Esophagus muscularis mucosa (tissue), 4 donors: ENCODE measurements at regions not wholly inside any gene's neighbourhood (a gene's known extent, or its start where the extent isn't known, plus 50 kb on each side); places are given as distances from the start of the nearest gene placed in this dataset.

Source experiments
- DNase-seq: peaks from one replicate; pipeline ENCODE4 v3.0.0-alpha.2; 2017; ENCODE audit errors: extremely low spot score
- H3K27ac ChIP-seq, 4 donors: fragments of 200-600 bp; sonication (generic); replicated peaks in 1 of 4; 1 replicate in 3 of 4; 2 replicates in 1 of 4; pipeline ENCODE4 v1.5.1; 2016 to 2019; ENCODE audit warnings: mild to moderate bottlenecking in 1 of 4
- H3K27me3 ChIP-seq, 4 donors: fragments of 200-600 bp; sonication (generic); one replicate each; pipeline versions ENCODE4 v1.5.1 to v1.6.0; 2016 to 2019
- H3K36me3 ChIP-seq, 4 donors: fragments of 200-600 bp; sonication (generic); one replicate each; pipeline ENCODE4 v1.5.1; 2016 to 2019
- H3K4me1 ChIP-seq, 4 donors: fragments of 200-600 bp; sonication (generic); one replicate each; pipeline ENCODE4 v1.5.1; 2016 to 2019
- H3K4me3 ChIP-seq, 4 donors: fragments of 200-600 bp; sonication (generic); 1 replicate in 2 of 4; 2 replicates in 2 of 4; pipeline ENCODE4 v1.5.1; 2016 to 2019; ENCODE audit warnings: mild to moderate bottlenecking in 4 of 4, moderate library complexity in 1 of 4
- H3K9me3 ChIP-seq, 4 donors: fragments of 200-600 bp; sonication (generic); 1 replicate in 3 of 4; 2 replicates in 1 of 4; pipeline ENCODE4 v1.5.1; 2016 to 2019
- EP300 ChIP-seq: sonication (generic); formaldehyde crosslinking; IDR thresholded peaks from one replicate; pipeline ENCODE4 v1.6.1; 2017; ENCODE audit warnings: antibody characterized with exemption
- POLR2A ChIP-seq: fragments of 450-650 bp; IDR thresholded peaks from one replicate; pipeline ENCODE4 v1.6.1; 2017; ENCODE audit warnings: antibody characterized with exemption, moderate library complexity, mild to moderate bottlenecking, low read depth
- POLR2AphosphoS5 ChIP-seq, 2 donors: sonication (generic); formaldehyde crosslinking; IDR thresholded peaks; one replicate each; pipeline ENCODE4 v1.6.1; 2017; ENCODE audit warnings: antibody characterized with exemption in 2 of 2
- WGBS: methylation state at CpG from one replicate; pipeline ENCODE4 v1.1.5; 2018; 5-methylcytosine and 5-hydroxymethylcytosine counted together
- intact Hi-C: fragments of 100-400 bp; cut with DNase I; formaldehyde crosslinking; loops from one replicate; pipeline ENCODE4 v1.15.1; 2023
- TF ChIP-seq, protein P1 (sequence below), 3 experiments: fragments of 200-600 bp in 2 of 3; fragments of 450-650 bp in 1 of 3; sonication (generic) in 2 of 3; IDR thresholded peaks; one replicate each; pipeline ENCODE4 v1.5.1; 2017 to 2019; ENCODE audit warnings: antibody characterized with exemption in 3 of 3, mild to moderate bottlenecking in 2 of 3, moderate library complexity in 1 of 3

DNA sequence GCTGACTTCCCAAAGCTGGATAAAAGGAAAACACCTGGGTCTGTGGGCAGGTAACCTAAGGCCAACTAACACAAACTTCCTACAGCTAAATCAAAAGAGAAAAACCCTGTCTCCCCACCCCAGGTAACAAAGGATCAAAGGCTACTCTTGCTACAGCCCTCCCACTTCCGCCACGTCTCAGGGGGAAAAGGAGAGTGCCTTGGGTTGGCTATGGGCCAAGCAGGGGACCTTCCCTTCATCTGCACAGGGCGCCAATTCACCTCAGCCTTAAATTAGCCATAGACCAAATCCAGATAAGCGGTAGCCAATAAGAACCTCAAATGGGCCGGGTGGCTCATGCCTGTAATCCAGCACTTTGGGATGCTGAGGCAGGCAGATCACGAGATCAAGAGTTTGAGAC is 69.1 kb upstream of the LANCL2 start:
- Histone ChIP-seq H3K4me1 (no peaks in the 10 kb centered on the region), H3K4me3 (no peak overlapping the region), H3K9me3 (no peaks in the 10 kb centered on the region), H3K27ac (no peak overlapping the region), H3K27me3 (peaks cover 0 to 29% (median 5%) of the 10 kb centered on the region in 4 donors), H3K36me3 (no peaks in the 10 kb centered on the region)
- TF ChIP-seq POLR2A (no peak), POLR2AphosphoS5 (IDR thresholded peaks at IDR 0.05) (no peak), EP300 (no peak)
- DNase-seq: no peak
- WGBS: 83% methylated on average over 6 of the region's 6 CpGs
- intact Hi-C loops: no loop called here

GRCh38 chr7:55299273-55299967 is 65.7 kb upstream of the LANCL2 start:
- Histone ChIP-seq H3K27ac (no peak overlapping the region), H3K9me3 (no peaks in the 10 kb centered on the region), H3K27me3 (peaks cover 0 to 10% (median 3%) of the 10 kb centered on the region in 4 donors), H3K36me3 (no peaks in the 10 kb centered on the region), H3K4me1 (no peaks in the 10 kb centered on the region), H3K4me3 (no peak overlapping the region)
- DNase-seq: no peak
- WGBS: 87% methylated on average over 8 of the region's 8 CpGs
- no peak for TF ChIP-seq POLR2A
- TF ChIP-seq, protein P1, sequence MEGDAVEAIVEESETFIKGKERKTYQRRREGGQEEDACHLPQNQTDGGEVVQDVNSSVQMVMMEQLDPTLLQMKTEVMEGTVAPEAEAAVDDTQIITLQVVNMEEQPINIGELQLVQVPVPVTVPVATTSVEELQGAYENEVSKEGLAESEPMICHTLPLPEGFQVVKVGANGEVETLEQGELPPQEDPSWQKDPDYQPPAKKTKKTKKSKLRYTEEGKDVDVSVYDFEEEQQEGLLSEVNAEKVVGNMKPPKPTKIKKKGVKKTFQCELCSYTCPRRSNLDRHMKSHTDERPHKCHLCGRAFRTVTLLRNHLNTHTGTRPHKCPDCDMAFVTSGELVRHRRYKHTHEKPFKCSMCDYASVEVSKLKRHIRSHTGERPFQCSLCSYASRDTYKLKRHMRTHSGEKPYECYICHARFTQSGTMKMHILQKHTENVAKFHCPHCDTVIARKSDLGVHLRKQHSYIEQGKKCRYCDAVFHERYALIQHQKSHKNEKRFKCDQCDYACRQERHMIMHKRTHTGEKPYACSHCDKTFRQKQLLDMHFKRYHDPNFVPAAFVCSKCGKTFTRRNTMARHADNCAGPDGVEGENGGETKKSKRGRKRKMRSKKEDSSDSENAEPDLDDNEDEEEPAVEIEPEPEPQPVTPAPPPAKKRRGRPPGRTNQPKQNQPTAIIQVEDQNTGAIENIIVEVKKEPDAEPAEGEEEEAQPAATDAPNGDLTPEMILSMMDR (IDR thresholded peaks at IDR 0.05): no peak
- no peak for TF ChIP-seq POLR2AphosphoS5 (IDR thresholded peaks at IDR 0.05)
- no peak for TF ChIP-seq EP300
- intact Hi-C loops: no loop called here

GRCh38 chr7:55303220-55303619 is 61.9 kb upstream of the LANCL2 start:
- TF ChIP-seq POLR2AphosphoS5 (IDR thresholded peaks at IDR 0.05): no peak
- no peak for TF ChIP-seq EP300
- TF ChIP-seq POLR2A: no peak
- TF ChIP-seq, protein P1 (IDR thresholded peaks at IDR 0.05): no peak
- Histone ChIP-seq H3K27me3 (no peaks in the 10 kb centered on the region), H3K9me3 (no peaks in the 10 kb centered on the region), H3K4me1 (peaks cover 0 to 10% (median 7%) of the 10 kb centered on the region in 4 donors), H3K27ac (no peak overlapping the region), H3K36me3 (no peaks in the 10 kb centered on the region), H3K4me3 (no peak overlapping the region)
- intact Hi-C loops: no loop called here
- 79% methylated on average over 1 of the region's 1 CpG for WGBS
- no peak for DNase-seq

DNA sequence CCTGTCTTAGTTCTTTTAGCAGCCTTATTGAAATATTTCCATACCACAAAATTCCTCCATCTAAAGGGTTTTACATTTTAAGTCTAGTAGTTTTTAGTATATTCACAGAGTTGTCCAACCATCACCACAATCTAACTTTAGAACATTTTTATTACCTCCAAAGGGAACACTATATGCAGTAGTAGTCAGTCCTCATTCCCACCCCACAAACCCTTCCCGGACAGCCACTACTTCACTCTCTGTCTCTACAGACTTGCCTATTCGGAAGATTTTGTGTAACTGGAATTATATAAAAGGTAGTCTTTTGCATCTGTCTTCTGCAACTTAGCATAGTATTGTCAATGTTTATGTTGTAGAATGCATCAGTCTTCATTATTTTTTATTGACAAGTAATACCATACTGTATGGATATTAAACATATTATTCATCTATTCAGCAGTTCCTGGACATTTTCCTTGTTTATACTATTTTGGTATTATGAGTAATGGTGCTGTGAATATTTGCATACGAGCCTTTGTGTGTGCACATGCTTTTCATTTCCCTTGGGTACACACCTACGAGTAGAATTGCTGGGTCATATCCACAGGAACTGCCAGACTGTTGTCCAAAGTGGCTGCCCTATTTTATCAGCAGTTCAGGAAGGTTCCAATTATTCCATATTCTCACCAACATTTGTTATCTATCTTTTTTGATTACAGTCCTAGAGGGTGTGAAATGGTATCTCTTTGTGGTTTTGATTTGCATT is 60.9 kb upstream of the LANCL2 start:
- Histone ChIP-seq H3K36me3 (no peaks in the 10 kb centered on the region), H3K9me3 (no peaks in the 10 kb centered on the region), H3K4me1 (peaks cover 0 to 10% (median 7%) of the 10 kb centered on the region in 4 donors), H3K4me3 (no peak overlapping the region), H3K27ac (no peak overlapping the region), H3K27me3 (no peaks in the 10 kb centered on the region)
- no peak for TF ChIP-seq POLR2A
- TF ChIP-seq, protein P1 (IDR thresholded peaks at IDR 0.05): no peak
- TF ChIP-seq POLR2AphosphoS5 (IDR thresholded peaks at IDR 0.05): no peak
- no peak for TF ChIP-seq EP300
- no peak for DNase-seq
- 78% methylated on average over 4 of the region's 4 CpGs for WGBS
- intact Hi-C loops: no loop called here

GRCh38 chr7:55305135-55305534 is 60.0 kb upstream of the LANCL2 start:
- no peak for TF ChIP-seq EP300
- TF ChIP-seq, protein P1 (IDR thresholded peaks at IDR 0.05): no peak
- no peak for TF ChIP-seq POLR2A
- TF ChIP-seq POLR2AphosphoS5 (IDR thresholded peaks at IDR 0.05): no peak
- Histone ChIP-seq H3K27me3 (no peaks in the 10 kb centered on the region), H3K9me3 (no peaks in the 10 kb centered on the region), H3K36me3 (no peaks in the 10 kb centered on the region), H3K4me1 (peaks cover 0 to 10% (median 7%) of the 10 kb centered on the region in 4 donors), H3K4me3 (no peak overlapping the region), H3K27ac (no peak overlapping the region)
- WGBS: 94% methylated on average over 1 of the region's 1 CpG
- no peak for DNase-seq
- intact Hi-C loops: no loop called here
